ENCODE measurements at regions not wholly inside any gene's neighbourhood (a gene's known extent, or its start where the extent isn't known, plus 50 kb on each side); places are given as distances from the start of the nearest gene placed in this dataset.

- no peak for TF ChIP-seq FOSB (CRISPR knock-in tag; IDR thresholded peaks at IDR 0.05)
- no peak for TF ChIP-seq CTCF (IDR thresholded peaks at IDR 0.05)
Observed at GRCh38 chr6:33955566-33955965, 151.8 kb upstream of the MLN start.

Data from A549 (cell line).